Peyer's patch (tissue), 4 donors: ENCODE measurements at regions not wholly inside any gene's neighbourhood (a gene's known extent, or its start where the extent isn't known, plus 50 kb on each side); places are given as distances from the start of the nearest gene placed in this dataset.

ENCODE experiments used
- POLR2A ChIP-seq, 2 donors: fragments of 450-650 bp; IDR thresholded peaks; one replicate each; pipeline ENCODE4 v1.5.1; 2017; ENCODE audit warnings: antibody characterized with exemption in 2 of 2, mild to moderate bottlenecking in 2 of 2, moderate library complexity in 2 of 2
- TF ChIP-seq, protein P1 (sequence below), 6 experiments: fragments of 450-650 bp in 4 of 6; fragments of 200-600 bp in 2 of 6; sonication (generic) in 1 of 6; IDR thresholded peaks; one replicate each; pipeline ENCODE4 v1.5.1; 2017 to 2019; ENCODE audit warnings: antibody characterized with exemption in 6 of 6, mild to moderate bottlenecking in 3 of 6, moderate library complexity in 1 of 6

DNA sequence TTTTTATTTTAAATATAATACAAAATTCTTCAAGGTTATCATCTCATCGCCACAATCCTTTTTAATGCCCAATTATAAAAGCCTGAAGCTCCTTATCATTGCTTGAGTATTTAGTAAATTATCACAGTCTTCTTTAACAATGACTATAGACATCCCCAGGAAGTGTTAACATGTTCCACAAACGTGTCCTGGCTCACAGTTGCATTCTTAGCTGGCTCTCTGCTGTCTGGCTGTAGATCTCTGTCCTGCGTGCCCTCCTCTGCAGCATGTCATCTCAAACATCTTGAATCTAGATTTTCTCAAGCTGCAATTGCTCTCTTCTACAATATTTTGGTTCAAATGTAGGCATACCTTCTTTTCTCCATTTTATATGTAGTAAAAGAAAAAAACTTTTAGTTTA, 885.2 kb downstream of the EPHA7 start:
- TF ChIP-seq POLR2A (IDR thresholded peaks at IDR 0.05): no peak
- TF ChIP-seq, protein P1, sequence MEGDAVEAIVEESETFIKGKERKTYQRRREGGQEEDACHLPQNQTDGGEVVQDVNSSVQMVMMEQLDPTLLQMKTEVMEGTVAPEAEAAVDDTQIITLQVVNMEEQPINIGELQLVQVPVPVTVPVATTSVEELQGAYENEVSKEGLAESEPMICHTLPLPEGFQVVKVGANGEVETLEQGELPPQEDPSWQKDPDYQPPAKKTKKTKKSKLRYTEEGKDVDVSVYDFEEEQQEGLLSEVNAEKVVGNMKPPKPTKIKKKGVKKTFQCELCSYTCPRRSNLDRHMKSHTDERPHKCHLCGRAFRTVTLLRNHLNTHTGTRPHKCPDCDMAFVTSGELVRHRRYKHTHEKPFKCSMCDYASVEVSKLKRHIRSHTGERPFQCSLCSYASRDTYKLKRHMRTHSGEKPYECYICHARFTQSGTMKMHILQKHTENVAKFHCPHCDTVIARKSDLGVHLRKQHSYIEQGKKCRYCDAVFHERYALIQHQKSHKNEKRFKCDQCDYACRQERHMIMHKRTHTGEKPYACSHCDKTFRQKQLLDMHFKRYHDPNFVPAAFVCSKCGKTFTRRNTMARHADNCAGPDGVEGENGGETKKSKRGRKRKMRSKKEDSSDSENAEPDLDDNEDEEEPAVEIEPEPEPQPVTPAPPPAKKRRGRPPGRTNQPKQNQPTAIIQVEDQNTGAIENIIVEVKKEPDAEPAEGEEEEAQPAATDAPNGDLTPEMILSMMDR (IDR thresholded peaks at IDR 0.05): no peak
